Colon (tissue), 2 donors: ENCODE measurements at regions not wholly inside any gene's neighbourhood (a gene's known extent, or its start where the extent isn't known, plus 50 kb on each side); places are given as distances from the start of the nearest gene placed in this dataset.

Source experiments
- FAIRE-seq: peaks from 2 replicates; lab custom pipeline; 2012; peaks lifted over from hg19 to GRCh38; lab: Jason Lieb, UNC
- donor health status: control.
- donor health status: control.

- no peak for FAIRE-seq
Observed at GRCh38 chr12:92650228-92650822, 52.5 kb upstream of the PLEKHG7 start.

- no peak for FAIRE-seq
Observed at GRCh38 chr12:92649511-92650227, 53.1 kb upstream of the PLEKHG7 start.

- no peak for FAIRE-seq
Observed at GRCh38 chr12:92648242-92649031, 54.4 kb upstream of the PLEKHG7 start.

GRCh38 chr12:92641291-92641690, 61.5 kb upstream of the PLEKHG7 start:
- no peak for FAIRE-seq

- FAIRE-seq, result no peak
Observed at GRCh38 chr12:92640691-92641090, 62.1 kb upstream of the PLEKHG7 start.

- FAIRE-seq, result no peak
Observed at GRCh38 chr12:92639017-92639416, 63.8 kb upstream of the PLEKHG7 start.

- no peak for FAIRE-seq
Observed at GRCh38 chr12:92634730-92635129, 68.1 kb upstream of the PLEKHG7 start.

- FAIRE-seq, result no peak
Observed at GRCh38 chr12:92634202-92634601, 68.6 kb upstream of the PLEKHG7 start.

GRCh38 chr12:92630968-92631367, 71.8 kb upstream of the PLEKHG7 start:
- FAIRE-seq, result no peak

GRCh38 chr12:92629349-92630065, 73.3 kb upstream of the PLEKHG7 start:
- no peak for FAIRE-seq

GRCh38 chr12:92628476-92628875, 74.3 kb upstream of the PLEKHG7 start:
- no peak for FAIRE-seq

- no peak for FAIRE-seq
Observed at GRCh38 chr12:92627511-92627910, 75.3 kb upstream of the PLEKHG7 start.

- no peak for FAIRE-seq
Observed at GRCh38 chr12:92625639-92626310, 77.0 kb upstream of the PLEKHG7 start.

- no peak for FAIRE-seq
Observed at GRCh38 chr12:92624236-92624635, 78.6 kb upstream of the PLEKHG7 start.

GRCh38 chr12:92623386-92623785, 79.4 kb upstream of the PLEKHG7 start:
- no peak for FAIRE-seq

- FAIRE-seq, result no peak
Observed at GRCh38 chr12:92621833-92622232, 81.0 kb upstream of the PLEKHG7 start.

- no peak for FAIRE-seq
Observed at GRCh38 chr12:92621312-92621711, 81.5 kb upstream of the PLEKHG7 start.

GRCh38 chr12:92619730-92620684, 82.8 kb upstream of the PLEKHG7 start:
- no peak for FAIRE-seq

GRCh38 chr12:92619026-92619425, 83.8 kb upstream of the PLEKHG7 start:
- FAIRE-seq, result no peak

- FAIRE-seq, result no peak
Observed at GRCh38 chr12:92615703-92616102, 87.1 kb upstream of the PLEKHG7 start.

- no peak for FAIRE-seq
Observed at GRCh38 chr12:92615086-92615485, 87.7 kb upstream of the PLEKHG7 start.
